GM23338 (cell line): ENCODE measurements at regions not wholly inside any gene's neighbourhood (a gene's known extent, or its start where the extent isn't known, plus 50 kb on each side); places are given as distances from the start of the nearest gene placed in this dataset.
A peak's percentile ranks its signal among the peaks of the same experiment; 100 is the strongest.

Experiments
- ATAC-seq: fragments of 200-7000 bp; cut with Tn5 transposase; 3 replicates; pipeline ENCODE4 v1.9.1; 2020
- DNase-seq: peaks from one replicate; pipeline ENCODE4 v3.0.0-alpha.2; 2015; ENCODE audit warnings: low spot score
- H2AFZ ChIP-seq: fragments of 200-600 bp; sonication (generic); 2 replicates; pipeline ENCODE4 v1.8.0; 2016; ENCODE audit warnings: antibody characterized with exemption, mild to moderate bottlenecking, moderate library complexity
- H3F3A ChIP-seq: fragments of 200-600 bp; sonication (generic); replicated peaks from 2 replicates; pipeline ENCODE4 v1.8.0; 2017; ENCODE audit warnings: antibody characterized with exemption, mixed run types, low read depth
- H3K27ac ChIP-seq: fragments of 200-600 bp; sonication (generic); 2 replicates; pipeline ENCODE4 v1.6.1; 2016; ENCODE audit warnings: low read depth
- H3K27me3 ChIP-seq: fragments of 200-600 bp; sonication (generic); 2 replicates; pipeline ENCODE4 v1.8.0; 2016; ENCODE audit warnings: mild to moderate bottlenecking, mixed run types, moderate library complexity; ENCODE audit not compliant: insufficient read depth
- H3K36me3 ChIP-seq: fragments of 200-600 bp; sonication (generic); 2 replicates; pipeline ENCODE4 v1.8.0; 2016; ENCODE audit warnings: mild to moderate bottlenecking; ENCODE audit not compliant: insufficient read depth
- H3K4me1 ChIP-seq: fragments of 200-600 bp; sonication (generic); 2 replicates; pipeline ENCODE4 v1.8.0; 2016; ENCODE audit warnings: mild to moderate bottlenecking, moderate library complexity; ENCODE audit not compliant: insufficient read depth
- H3K4me2 ChIP-seq: fragments of 200-600 bp; sonication (generic); 2 replicates; pipeline ENCODE4 v1.7.1; 2017; ENCODE audit warnings: mixed run types
- H3K4me3 ChIP-seq: fragments of 200-600 bp; sonication (generic); 2 replicates; pipeline ENCODE4 v1.6.1; 2016; ENCODE audit warnings: mixed run types
- H3K79me2 ChIP-seq: fragments of 200-600 bp; sonication (generic); replicated peaks from 2 replicates; pipeline ENCODE4 v1.8.0; 2017; ENCODE audit warnings: mild to moderate bottlenecking; ENCODE audit not compliant: insufficient read depth
- H3K9me2 ChIP-seq: fragments of 200-600 bp; sonication (generic); 2 replicates; pipeline ENCODE4 v1.8.0; 2017; ENCODE audit not compliant: insufficient read depth
- H4K20me1 ChIP-seq: fragments of 200-600 bp; sonication (generic); replicated peaks from 2 replicates; pipeline ENCODE4 v1.8.0; 2017; ENCODE audit warnings: mild to moderate bottlenecking; ENCODE audit not compliant: insufficient read depth
- H3K27ac Mint-ChIP-seq: 2 replicates; pipeline ENCODE4 v1.8.0; 2020; ENCODE audit warnings: inconsistent platforms, mild to moderate bottlenecking, moderate library complexity, mixed read lengths
- H3K27me3 Mint-ChIP-seq: 3 replicates; pipeline ENCODE4 v1.8.0; 2022; ENCODE audit warnings: low read depth, mild to moderate bottlenecking, moderate library complexity, mixed read lengths, inconsistent platforms; ENCODE audit not compliant: insufficient read depth, poor library complexity
- H3K36me3 Mint-ChIP-seq: 3 replicates; pipeline ENCODE4 v1.8.0; 2021; ENCODE audit warnings: low read depth, mild to moderate bottlenecking, inconsistent platforms, moderate library complexity, mixed read lengths
- H3K4me1 Mint-ChIP-seq: 3 replicates; pipeline ENCODE4 v1.8.0; 2020; ENCODE audit warnings: mild to moderate bottlenecking, inconsistent platforms, mixed read lengths
- H3K4me3 Mint-ChIP-seq: 3 replicates; pipeline ENCODE4 v1.8.0; 2021; ENCODE audit warnings: moderate library complexity, mild to moderate bottlenecking, inconsistent platforms, mixed read lengths
- H3K9me3 Mint-ChIP-seq: 3 replicates; pipeline ENCODE4 v1.8.0; 2020; ENCODE audit warnings: moderate library complexity, mild to moderate bottlenecking, inconsistent platforms, mixed read lengths
- CREB1 ChIP-seq: fragments of 250-450 bp; sonication (Bioruptor Pico); IDR thresholded peaks from 2 replicates; pipeline ENCODE4 v1.5.0; 2020; ENCODE audit warnings: low read depth, mild to moderate bottlenecking, moderate library complexity
- EZH2 ChIP-seq: fragments of 200-600 bp; sonication (generic); IDR thresholded peaks from one replicate; pipeline ENCODE4 v1.8.0; 2017; ENCODE audit warnings: antibody characterized with exemption, mild to moderate bottlenecking, low read depth; ENCODE audit not compliant: unreplicated experiment
- EZH2phosphoT487 ChIP-seq: fragments of 200-600 bp; sonication (generic); IDR thresholded peaks from one replicate; pipeline ENCODE4 v1.8.1; 2018; ENCODE audit warnings: antibody characterized with exemption; ENCODE audit not compliant: unreplicated experiment
- NANOG ChIP-seq: IDR thresholded peaks from 2 replicates; pipeline ENCODE4 v1.6.1; 2016; ENCODE audit warnings: antibody characterized with exemption, borderline replicate concordance
- POLR2AphosphoS5 ChIP-seq: IDR thresholded peaks from 2 replicates; pipeline ENCODE4 v1.6.1; 2016; ENCODE audit warnings: antibody characterized with exemption, low read depth
- STAT1 ChIP-seq: IDR thresholded peaks from one replicate; pipeline ENCODE4 v1.6.1; 2016; ENCODE audit warnings: antibody characterized with exemption; ENCODE audit not compliant: unreplicated experiment
- ZNF114 ChIP-seq: fragments of 250-450 bp; sonication (Bioruptor Pico); IDR thresholded peaks from 2 replicates; pipeline ENCODE4 v1.5.0; 2020; ENCODE audit warnings: mild to moderate bottlenecking, moderate library complexity
- ZNF331 ChIP-seq: fragments of 250-450 bp; sonication (Bioruptor Pico); IDR thresholded peaks from 2 replicates; pipeline ENCODE4 v1.5.0; 2020; ENCODE audit warnings: low read depth, mild to moderate bottlenecking, moderate library complexity
- TF ChIP-seq, protein P1 (sequence below): IDR thresholded peaks from one replicate; pipeline ENCODE4 v1.6.1; 2018; ENCODE audit warnings: antibody characterized with exemption; ENCODE audit not compliant: unreplicated experiment
- TF ChIP-seq, protein P2 (sequence below), 2 experiments: fragments of 200-600 bp in 1 of 2; sonication (generic) in 1 of 2; conservative IDR thresholded peaks; 2 replicates each; pipeline versions ENCODE4 v1.5.1 to v1.6.1; 2016 to 2017; ENCODE audit warnings: antibody characterized with exemption in 2 of 2, low read depth in 2 of 2, mild to moderate bottlenecking in 2 of 2, moderate library complexity in 1 of 2
- TF ChIP-seq, protein P3 (sequence below): IDR thresholded peaks from 2 replicates; pipeline ENCODE4 v1.6.1; 2016; ENCODE audit warnings: antibody characterized with exemption

DNA sequence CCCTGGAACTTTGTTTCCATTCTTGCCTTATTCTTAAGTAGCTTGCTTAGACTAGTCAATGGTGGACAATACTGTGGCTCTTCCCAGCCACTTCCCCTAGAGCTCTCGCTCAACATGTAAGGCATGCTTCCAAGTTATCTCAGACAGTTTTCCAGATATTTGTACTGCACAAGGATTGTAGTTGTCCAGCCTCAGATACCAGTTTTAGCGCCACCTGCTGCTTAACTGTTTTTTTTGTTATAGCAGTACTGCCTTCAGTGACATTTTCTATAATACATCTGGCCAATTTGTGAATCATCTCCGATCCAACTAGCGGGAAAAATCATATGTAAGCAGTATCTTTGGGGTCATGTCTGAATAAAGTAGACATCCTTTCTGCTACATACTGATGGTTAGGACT, 346.7 kb upstream of the ADGRL4 start:
- H3K4me3 Mint-ChIP-seq, result no peak overlapping the region
- Histone ChIP-seq H4K20me1 (no peaks in the 10 kb centered on the region), H3F3A (no peaks in the 10 kb centered on the region), H3K79me2 (no peaks in the 10 kb centered on the region), H3K27ac (no peak overlapping the region), H3K4me1 (no peaks in the 10 kb centered on the region), H3K36me3 (no peaks in the 10 kb centered on the region), H3K4me2 (no peak overlapping the region), H2AFZ (peak overlapping the region; percentile 15; the same call in 1 of the 2 replicates), H3K4me3 (no peak overlapping the region), H3K9me2 (no peaks in the 10 kb centered on the region), H3K27me3 (no peaks in the 10 kb centered on the region)
- H3K4me1 Mint-ChIP-seq, result peaks cover 3% of the 10 kb centered on the region; the same call in 2 of the 3 replicates
- H3K9me3 Mint-ChIP-seq, result no peaks in the 10 kb centered on the region
- no peaks in the 10 kb centered on the region for H3K36me3 Mint-ChIP-seq
- TF ChIP-seq EZH2phosphoT487 (no peak), POLR2AphosphoS5 (no peak), STAT1 (no peak), ZNF114 (CRISPR knock-in tag) (no peak)
- TF ChIP-seq, protein P1, sequence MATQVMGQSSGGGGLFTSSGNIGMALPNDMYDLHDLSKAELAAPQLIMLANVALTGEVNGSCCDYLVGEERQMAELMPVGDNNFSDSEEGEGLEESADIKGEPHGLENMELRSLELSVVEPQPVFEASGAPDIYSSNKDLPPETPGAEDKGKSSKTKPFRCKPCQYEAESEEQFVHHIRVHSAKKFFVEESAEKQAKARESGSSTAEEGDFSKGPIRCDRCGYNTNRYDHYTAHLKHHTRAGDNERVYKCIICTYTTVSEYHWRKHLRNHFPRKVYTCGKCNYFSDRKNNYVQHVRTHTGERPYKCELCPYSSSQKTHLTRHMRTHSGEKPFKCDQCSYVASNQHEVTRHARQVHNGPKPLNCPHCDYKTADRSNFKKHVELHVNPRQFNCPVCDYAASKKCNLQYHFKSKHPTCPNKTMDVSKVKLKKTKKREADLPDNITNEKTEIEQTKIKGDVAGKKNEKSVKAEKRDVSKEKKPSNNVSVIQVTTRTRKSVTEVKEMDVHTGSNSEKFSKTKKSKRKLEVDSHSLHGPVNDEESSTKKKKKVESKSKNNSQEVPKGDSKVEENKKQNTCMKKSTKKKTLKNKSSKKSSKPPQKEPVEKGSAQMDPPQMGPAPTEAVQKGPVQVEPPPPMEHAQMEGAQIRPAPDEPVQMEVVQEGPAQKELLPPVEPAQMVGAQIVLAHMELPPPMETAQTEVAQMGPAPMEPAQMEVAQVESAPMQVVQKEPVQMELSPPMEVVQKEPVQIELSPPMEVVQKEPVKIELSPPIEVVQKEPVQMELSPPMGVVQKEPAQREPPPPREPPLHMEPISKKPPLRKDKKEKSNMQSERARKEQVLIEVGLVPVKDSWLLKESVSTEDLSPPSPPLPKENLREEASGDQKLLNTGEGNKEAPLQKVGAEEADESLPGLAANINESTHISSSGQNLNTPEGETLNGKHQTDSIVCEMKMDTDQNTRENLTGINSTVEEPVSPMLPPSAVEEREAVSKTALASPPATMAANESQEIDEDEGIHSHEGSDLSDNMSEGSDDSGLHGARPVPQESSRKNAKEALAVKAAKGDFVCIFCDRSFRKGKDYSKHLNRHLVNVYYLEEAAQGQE, result no peak
- TF ChIP-seq, protein P2, sequence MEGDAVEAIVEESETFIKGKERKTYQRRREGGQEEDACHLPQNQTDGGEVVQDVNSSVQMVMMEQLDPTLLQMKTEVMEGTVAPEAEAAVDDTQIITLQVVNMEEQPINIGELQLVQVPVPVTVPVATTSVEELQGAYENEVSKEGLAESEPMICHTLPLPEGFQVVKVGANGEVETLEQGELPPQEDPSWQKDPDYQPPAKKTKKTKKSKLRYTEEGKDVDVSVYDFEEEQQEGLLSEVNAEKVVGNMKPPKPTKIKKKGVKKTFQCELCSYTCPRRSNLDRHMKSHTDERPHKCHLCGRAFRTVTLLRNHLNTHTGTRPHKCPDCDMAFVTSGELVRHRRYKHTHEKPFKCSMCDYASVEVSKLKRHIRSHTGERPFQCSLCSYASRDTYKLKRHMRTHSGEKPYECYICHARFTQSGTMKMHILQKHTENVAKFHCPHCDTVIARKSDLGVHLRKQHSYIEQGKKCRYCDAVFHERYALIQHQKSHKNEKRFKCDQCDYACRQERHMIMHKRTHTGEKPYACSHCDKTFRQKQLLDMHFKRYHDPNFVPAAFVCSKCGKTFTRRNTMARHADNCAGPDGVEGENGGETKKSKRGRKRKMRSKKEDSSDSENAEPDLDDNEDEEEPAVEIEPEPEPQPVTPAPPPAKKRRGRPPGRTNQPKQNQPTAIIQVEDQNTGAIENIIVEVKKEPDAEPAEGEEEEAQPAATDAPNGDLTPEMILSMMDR (conservative IDR thresholded peaks at IDR 0.05; ENCODE audit: low read depth in 2 of 2), result peak; percentile 64 to 73; a peak in 3 of 4 replicates
- no peak overlapping the region for H3K27ac Mint-ChIP-seq
- H3K27me3 Mint-ChIP-seq, result no peaks in the 10 kb centered on the region
- DNase-seq (peak; percentile 66), ATAC-seq (peak; percentile 59)

DNA sequence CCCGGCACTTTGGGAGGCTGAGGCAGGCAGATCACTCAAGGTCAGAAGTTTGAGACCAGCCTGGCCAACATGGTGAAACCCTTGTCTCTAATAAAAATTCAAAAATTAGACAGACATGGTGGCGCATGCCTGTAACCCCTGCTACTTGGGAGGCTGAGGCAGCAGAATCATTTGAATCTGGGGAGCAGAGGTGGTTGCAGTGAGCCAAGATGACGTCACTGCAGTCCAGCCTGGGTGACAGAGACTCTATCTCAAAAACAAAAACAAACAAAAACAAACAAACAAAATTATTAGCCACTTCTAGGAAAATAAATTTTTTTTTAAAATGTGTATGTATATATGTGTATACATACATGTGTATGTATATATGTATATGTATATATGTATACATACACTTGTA, 320.3 kb upstream of the ADGRL4 start:
- Histone ChIP-seq H3K36me3 (no peaks in the 10 kb centered on the region), H3K4me1 (no peaks in the 10 kb centered on the region), H2AFZ (no peak overlapping the region), H3K4me3 (no peak overlapping the region), H3K27ac (no peak overlapping the region), H3K9me2 (no peaks in the 10 kb centered on the region), H3F3A (no peaks in the 10 kb centered on the region), H4K20me1 (no peaks in the 10 kb centered on the region), H3K79me2 (no peaks in the 10 kb centered on the region), H3K27me3 (no peaks in the 10 kb centered on the region), H3K4me2 (no peak overlapping the region)
- Mint-ChIP-seq H3K36me3 (peaks cover 13% of the 10 kb centered on the region; the same call in 2 of the 3 replicates), H3K4me1 (peaks cover 10% of the 10 kb centered on the region), H3K9me3 (peaks cover 16% of the 10 kb centered on the region; the same call in 2 of the 3 replicates), H3K4me3 (no peak overlapping the region), H3K27ac (no peak overlapping the region), H3K27me3 (peaks cover 2% of the 10 kb centered on the region)
- ATAC-seq (no peak), DNase-seq (no peak)
- TF ChIP-seq, protein P3, sequence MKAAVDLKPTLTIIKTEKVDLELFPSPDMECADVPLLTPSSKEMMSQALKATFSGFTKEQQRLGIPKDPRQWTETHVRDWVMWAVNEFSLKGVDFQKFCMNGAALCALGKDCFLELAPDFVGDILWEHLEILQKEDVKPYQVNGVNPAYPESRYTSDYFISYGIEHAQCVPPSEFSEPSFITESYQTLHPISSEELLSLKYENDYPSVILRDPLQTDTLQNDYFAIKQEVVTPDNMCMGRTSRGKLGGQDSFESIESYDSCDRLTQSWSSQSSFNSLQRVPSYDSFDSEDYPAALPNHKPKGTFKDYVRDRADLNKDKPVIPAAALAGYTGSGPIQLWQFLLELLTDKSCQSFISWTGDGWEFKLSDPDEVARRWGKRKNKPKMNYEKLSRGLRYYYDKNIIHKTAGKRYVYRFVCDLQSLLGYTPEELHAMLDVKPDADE, result no peak
- TF ChIP-seq EZH2, result no peak
- TF ChIP-seq NANOG, result no peak
- TF ChIP-seq, protein P2 (conservative IDR thresholded peaks at IDR 0.05; ENCODE audit: low read depth in 2 of 2), result no peak
- no peak for TF ChIP-seq POLR2AphosphoS5
- TF ChIP-seq ZNF114 (CRISPR knock-in tag), result no peak
- no peak for TF ChIP-seq EZH2phosphoT487
- TF ChIP-seq STAT1, result no peak
- TF ChIP-seq ZNF331 (CRISPR knock-in tag), result no peak
- no peak for TF ChIP-seq CREB1 (CRISPR knock-in tag)
